ENCODE measurements at regions not wholly inside any gene's neighbourhood (a gene's known extent, or its start where the extent isn't known, plus 50 kb on each side); places are given as distances from the start of the nearest gene placed in this dataset.

- DNase-seq (ENCODE audit: low spot score) = no peak
- Mint-ChIP-seq H3K36me3 (ENCODE audit: low read depth) (peaks cover 3% of the 10 kb centered on the region), H3K27me3 (ENCODE audit: low read depth) (peaks cover 34% of the 10 kb centered on the region), H3K4me1 (ENCODE audit: low read depth) (peaks cover 9% of the 10 kb centered on the region), H3K4me3 (ENCODE audit: unreplicated experiment) (no peak overlapping the region), H3K9me3 (ENCODE audit: low read depth) (peaks cover 7% of the 10 kb centered on the region), H3K27ac (ENCODE audit: unreplicated experiment) (no peak overlapping the region)
- TF ChIP-seq, protein P1, sequence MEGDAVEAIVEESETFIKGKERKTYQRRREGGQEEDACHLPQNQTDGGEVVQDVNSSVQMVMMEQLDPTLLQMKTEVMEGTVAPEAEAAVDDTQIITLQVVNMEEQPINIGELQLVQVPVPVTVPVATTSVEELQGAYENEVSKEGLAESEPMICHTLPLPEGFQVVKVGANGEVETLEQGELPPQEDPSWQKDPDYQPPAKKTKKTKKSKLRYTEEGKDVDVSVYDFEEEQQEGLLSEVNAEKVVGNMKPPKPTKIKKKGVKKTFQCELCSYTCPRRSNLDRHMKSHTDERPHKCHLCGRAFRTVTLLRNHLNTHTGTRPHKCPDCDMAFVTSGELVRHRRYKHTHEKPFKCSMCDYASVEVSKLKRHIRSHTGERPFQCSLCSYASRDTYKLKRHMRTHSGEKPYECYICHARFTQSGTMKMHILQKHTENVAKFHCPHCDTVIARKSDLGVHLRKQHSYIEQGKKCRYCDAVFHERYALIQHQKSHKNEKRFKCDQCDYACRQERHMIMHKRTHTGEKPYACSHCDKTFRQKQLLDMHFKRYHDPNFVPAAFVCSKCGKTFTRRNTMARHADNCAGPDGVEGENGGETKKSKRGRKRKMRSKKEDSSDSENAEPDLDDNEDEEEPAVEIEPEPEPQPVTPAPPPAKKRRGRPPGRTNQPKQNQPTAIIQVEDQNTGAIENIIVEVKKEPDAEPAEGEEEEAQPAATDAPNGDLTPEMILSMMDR (IDR thresholded peaks at IDR 0.05) = no peak
These were observed 58.2 kb upstream of the NKAP start for GRCh38 chrX:120001787-120002186.

DNA sequence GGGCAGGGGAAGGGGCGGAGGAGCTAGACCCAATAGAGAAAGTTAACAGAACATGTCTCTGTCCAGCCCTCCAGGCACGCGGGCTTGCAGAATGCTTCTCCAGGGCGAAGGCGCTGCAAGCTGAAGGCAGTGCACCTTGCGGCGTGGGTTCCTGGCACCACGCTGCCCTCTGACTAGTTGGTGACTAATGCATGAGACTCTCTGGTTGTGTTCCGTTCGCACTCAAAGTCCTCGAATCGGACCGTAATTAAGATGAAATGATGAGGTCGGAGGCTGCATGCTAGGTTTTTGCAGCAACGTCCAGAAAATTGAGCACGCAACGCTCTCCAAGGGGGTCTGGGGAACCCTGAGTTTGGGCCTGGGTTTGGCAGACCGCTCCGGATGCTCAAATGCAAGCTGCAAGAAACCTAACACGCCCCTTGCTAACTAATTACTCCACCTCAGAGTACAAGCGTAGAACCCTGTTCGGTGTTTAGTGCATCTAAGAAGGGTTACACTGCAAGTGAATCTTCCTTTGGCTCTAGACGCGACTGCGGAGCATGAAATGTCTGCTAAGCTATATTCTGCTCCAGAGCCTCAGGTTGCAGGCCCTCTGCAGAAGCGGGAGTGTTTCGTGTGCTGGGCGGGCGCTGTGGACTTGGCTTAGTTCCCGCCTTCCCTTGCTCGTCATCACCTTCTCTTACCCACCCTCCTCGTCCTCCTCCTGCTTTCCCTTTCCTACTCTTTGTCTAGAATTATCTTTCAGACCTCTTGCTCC is 57.1 kb upstream of the NKAP start:
- peaks cover 40% of the 10 kb centered on the region for H3K27me3 Mint-ChIP-seq (ENCODE audit: low read depth)
- peaks cover 3% of the 10 kb centered on the region for H3K36me3 Mint-ChIP-seq (ENCODE audit: low read depth)
- H3K27ac Mint-ChIP-seq (ENCODE audit: unreplicated experiment) = no peak overlapping the region
- H3K4me1 Mint-ChIP-seq (ENCODE audit: low read depth) = peaks cover 9% of the 10 kb centered on the region
- no peak for DNase-seq (ENCODE audit: low spot score)
- TF ChIP-seq, protein P1 (IDR thresholded peaks at IDR 0.05) = no peak
- no peak overlapping the region for H3K4me3 Mint-ChIP-seq (ENCODE audit: unreplicated experiment)
- H3K9me3 Mint-ChIP-seq (ENCODE audit: low read depth) = peaks cover 7% of the 10 kb centered on the region

DNA sequence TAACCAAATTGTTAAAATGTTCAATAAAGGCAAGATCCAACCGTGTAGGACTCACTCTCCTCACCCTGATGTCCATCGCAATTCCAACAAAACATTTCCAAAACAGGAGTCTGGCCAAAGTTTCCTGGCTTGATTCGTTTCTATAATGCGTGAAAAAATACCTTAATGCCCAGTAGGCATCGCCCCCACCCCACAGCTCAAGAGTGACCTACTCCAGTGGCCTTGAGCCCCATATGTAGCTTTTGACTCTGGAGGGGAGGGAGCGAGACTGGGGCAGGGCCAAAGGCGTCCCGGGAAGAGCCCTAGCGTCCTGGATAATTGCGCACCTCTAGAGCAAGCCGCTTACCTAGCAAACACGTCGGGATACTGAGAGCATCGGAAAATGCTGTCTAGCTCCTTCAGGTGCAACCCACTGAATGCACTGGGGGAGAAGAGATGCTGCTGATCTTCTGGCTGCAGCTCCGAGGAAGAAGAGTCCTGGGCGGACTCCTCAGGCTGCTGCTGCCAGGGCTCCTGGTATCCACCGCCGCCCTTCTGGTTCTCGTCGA is 55.6 kb upstream of the NKAP start:
- Mint-ChIP-seq H3K4me3 (ENCODE audit: unreplicated experiment) (no peak overlapping the region), H3K27me3 (ENCODE audit: low read depth) (peaks cover 51% of the 10 kb centered on the region), H3K27ac (ENCODE audit: unreplicated experiment) (no peak overlapping the region), H3K9me3 (ENCODE audit: low read depth) (peaks cover 3% of the 10 kb centered on the region), H3K36me3 (ENCODE audit: low read depth) (peaks cover 3% of the 10 kb centered on the region), H3K4me1 (ENCODE audit: low read depth) (peaks cover 9% of the 10 kb centered on the region)
- TF ChIP-seq, protein P1 (IDR thresholded peaks at IDR 0.05) = no peak
- DNase-seq (ENCODE audit: low spot score) = no peak

GRCh38 chrX:119997570-119997969 is 54.0 kb upstream of the NKAP start:
- peaks cover 9% of the 10 kb centered on the region for H3K4me1 Mint-ChIP-seq (ENCODE audit: low read depth)
- no peak for DNase-seq (ENCODE audit: low spot score)
- TF ChIP-seq, protein P1 (IDR thresholded peaks at IDR 0.05) = no peak
- H3K4me3 Mint-ChIP-seq (ENCODE audit: unreplicated experiment) = no peak overlapping the region
- H3K36me3 Mint-ChIP-seq (ENCODE audit: low read depth) = peaks cover 3% of the 10 kb centered on the region
- peaks cover 3% of the 10 kb centered on the region for H3K9me3 Mint-ChIP-seq (ENCODE audit: low read depth)
- no peak overlapping the region for H3K27ac Mint-ChIP-seq (ENCODE audit: unreplicated experiment)
- H3K27me3 Mint-ChIP-seq (ENCODE audit: low read depth) = peaks cover 57% of the 10 kb centered on the region

GRCh38 chrX:119996600-119997524 is 53.3 kb upstream of the NKAP start:
- H3K4me1 Mint-ChIP-seq (ENCODE audit: low read depth) = peaks cover 9% of the 10 kb centered on the region
- no peak overlapping the region for H3K27ac Mint-ChIP-seq (ENCODE audit: unreplicated experiment)
- H3K27me3 Mint-ChIP-seq (ENCODE audit: low read depth) = peaks cover 60% of the 10 kb centered on the region
- TF ChIP-seq, protein P1 (IDR thresholded peaks at IDR 0.05) = no peak
- H3K4me3 Mint-ChIP-seq (ENCODE audit: unreplicated experiment) = no peak overlapping the region
- no peak for DNase-seq (ENCODE audit: low spot score)
- H3K36me3 Mint-ChIP-seq (ENCODE audit: low read depth) = peaks cover 2% of the 10 kb centered on the region
- H3K9me3 Mint-ChIP-seq (ENCODE audit: low read depth) = no peaks in the 10 kb centered on the region

Measured in chondrocyte (in vitro differentiated cells).